GM21576 (cell line): ENCODE measurements at regions not wholly inside any gene's neighbourhood (a gene's known extent, or its start where the extent isn't known, plus 50 kb on each side); places are given as distances from the start of the nearest gene placed in this dataset.

ENCODE experiments used
- ATAC-seq: cut with Tn5 transposase; IDR thresholded peaks from one replicate; pipeline ENCODE4 v1.9.1; 2021; ENCODE audit warnings: mild to moderate bottlenecking, moderate library complexity; ENCODE audit not compliant: unreplicated experiment

DNA sequence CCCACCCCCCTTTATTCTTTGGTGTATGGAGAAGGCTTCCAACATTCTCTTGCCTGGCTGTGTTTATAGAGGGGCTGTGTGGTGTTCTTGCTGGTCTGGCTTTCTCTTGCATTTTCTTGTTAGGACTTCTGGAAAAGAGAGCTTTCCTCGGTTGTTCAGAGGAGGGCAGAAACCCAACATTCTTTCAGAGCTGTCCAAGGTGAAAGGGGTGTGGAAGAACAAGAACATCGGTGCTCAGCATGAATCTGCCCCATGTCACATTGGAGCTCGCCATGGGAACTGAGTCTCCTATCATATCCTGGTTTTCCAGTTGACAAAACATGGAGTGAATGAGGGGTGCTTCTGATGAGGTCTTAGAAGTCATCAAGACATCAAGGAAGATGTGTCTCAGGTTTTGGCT lies 281.8 kb downstream of the RNF144B start:
- no peak for ATAC-seq

DNA sequence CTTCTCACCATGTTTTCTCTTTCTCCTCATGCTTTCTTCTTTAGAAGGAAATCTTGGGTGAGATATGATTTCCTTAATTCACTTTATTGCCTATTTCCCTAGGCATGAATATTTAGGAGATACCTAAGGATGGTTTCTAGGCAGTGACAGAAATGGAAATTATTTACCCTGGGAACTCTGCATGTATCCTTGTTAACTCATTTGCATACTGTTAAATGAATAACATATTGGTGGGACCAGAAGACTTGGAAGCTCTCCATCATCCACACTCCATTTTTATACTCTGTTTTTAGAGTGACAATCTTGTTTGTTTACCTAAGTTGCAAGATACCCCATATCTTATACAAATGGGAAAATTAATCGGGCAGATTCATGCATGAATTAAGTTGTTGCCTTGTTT lies 285.7 kb downstream of the RNF144B start:
- no peak for ATAC-seq

DNA sequence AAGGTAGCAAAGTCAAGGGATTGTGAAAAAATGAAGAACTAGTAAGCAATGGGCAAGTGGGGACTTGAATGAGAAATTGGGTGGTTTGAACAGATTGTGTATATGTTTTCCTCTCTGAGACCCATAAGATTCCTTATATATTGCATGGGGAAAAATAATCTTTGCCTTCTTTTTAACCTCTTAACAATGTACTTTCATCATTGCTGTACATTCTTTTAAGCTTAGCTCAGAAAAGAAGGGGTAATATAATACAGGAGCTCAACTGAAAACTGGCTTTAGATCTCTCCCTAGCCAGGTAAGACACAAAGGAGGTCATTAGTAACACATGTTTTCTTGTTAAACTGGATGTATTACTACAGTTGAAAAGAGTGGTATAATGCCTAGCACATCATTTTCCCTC lies 287.2 kb downstream of the RNF144B start:
- ATAC-seq, result no peak

DNA sequence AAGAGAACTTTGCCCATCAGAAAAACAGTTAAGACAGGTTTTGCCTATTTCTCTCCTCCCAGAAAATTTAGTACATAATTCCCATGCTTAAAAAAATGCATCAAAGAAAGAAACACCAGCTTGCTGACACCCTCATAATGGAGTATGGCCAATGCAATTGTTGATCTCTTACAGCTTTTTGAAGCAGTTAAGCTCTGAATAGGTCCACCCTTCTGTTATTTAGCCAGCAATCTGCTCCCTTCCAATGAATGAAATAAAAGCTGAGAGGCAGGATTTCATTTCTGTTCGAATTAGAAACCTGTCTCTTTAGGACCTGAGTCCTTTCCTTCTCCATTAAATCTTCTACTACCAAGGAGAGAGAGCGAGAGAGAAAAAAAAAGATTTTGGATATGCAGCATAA lies 288.7 kb downstream of the RNF144B start:
- no peak for ATAC-seq

DNA sequence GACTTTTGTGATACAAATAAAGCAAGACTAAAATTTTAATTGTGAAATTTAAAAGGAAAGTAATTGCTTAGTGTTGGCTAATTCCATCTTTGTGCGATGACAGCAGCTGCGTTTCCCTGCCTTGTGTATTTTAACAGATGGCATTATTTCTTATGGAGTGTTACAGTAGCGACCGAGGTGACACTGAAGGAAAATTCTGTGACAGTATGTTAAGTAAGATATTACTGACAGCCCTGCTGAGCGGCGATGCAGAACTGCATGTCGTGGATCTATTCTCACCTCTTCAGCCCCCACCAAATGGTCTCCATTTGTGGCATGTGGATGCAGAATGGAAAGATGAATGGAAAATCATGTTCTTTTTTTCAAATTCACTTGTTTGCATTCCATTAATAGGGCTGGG lies 289.4 kb downstream of the RNF144B start:
- no peak for ATAC-seq

DNA sequence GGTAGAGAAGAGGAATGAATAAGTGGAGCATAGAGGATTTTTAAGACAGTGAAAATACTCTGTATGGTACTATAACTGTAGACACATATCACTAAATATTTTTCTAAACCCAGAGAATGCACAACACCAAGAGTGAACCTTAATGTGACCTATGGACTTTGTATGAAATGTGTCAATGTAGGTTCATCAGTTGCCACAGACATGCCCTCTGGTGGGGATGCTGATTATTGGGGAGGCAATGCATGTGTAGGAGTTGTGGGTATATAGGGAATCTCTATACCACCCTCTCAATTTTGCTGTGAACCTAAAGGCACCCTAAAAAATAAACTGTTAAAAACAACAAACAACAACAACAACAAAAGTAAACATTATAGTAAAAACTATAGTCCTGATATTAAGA lies 293.7 kb downstream of the RNF144B start:
- no peak for ATAC-seq

DNA sequence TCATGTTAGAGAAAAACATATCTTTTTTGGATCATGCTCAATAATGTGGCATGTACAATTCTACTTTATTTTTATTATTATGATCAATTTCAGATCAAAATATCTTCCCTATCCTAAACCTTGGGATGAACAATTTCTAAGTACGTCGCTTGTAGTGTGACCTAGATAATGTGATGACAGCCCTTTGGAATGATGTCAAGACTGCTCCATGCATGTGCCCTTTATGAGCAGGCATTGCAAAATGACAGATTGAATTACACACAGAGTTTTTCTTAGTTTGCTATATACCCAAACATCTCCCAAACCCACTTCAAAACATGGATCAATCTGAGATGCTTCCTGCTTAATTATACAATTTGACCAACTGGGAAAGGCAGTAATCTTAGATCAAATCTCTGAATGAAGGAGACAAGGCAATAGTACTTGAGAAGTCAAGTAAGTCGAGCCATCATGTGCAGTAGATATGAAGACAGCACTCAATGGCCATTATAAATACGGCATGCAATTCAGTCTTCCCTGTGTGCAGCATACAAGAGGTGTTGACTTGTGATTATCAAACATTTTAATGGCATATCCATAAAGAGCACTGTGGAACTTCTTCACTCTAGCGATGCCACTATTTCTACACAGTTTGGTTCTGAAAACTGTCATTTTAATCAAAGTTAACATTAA lies 294.8 kb downstream of the RNF144B start:
- no peak for ATAC-seq

DNA sequence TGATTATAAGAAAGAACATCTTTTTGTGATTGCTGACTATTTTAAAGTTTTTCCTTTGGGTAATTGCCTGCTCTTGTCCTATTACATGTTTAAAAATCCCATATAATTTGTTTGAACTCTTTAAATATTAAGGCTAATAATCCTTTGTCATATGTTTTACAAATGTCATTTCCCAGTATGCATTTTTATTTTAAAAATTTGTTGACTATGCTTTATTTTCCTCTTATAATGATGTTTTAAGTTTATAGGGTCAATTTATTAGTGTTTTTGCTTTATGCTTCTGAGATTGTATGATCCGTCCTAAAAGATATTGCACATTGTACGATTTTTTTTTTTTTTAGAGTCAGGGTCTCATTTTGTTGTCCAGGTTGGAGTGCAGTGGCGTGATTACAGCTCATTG lies 297.2 kb downstream of the RNF144B start:
- no peak for ATAC-seq

DNA sequence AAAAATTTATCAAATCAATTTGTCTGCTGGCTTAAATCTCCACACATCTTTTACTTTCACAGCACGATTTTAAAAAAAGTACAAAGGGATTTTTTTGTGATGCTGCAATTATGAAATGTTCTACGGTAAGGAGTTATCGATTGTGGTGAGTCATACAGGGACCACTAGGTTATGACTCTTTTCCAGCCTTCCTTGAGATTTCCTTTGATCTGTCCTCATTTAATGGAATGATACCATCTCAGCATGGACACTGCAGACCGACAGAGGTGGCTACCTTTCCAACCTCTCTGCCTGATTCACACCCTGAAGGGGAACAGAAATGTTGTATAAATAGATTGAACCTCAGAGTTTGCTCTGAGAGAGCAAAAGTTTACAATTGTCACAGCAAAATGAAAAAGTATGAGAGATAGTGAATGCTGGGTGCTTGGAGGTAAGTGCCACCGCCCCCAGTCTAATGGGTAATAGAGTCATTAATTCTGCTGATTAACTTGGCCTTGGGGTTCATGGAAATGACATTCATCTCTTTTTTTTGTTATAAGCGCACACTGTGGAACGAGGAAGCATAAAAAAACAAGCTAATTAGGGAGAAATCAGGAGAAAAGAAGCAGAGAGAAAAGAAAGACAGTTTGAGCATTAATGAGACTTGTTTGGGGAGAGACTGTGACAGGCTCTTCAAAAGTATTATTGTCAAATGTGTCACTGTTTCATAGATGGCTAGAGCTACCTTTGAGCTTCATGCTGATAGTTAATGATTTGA lies 306.0 kb downstream of the RNF144B start:
- no peak for ATAC-seq

DNA sequence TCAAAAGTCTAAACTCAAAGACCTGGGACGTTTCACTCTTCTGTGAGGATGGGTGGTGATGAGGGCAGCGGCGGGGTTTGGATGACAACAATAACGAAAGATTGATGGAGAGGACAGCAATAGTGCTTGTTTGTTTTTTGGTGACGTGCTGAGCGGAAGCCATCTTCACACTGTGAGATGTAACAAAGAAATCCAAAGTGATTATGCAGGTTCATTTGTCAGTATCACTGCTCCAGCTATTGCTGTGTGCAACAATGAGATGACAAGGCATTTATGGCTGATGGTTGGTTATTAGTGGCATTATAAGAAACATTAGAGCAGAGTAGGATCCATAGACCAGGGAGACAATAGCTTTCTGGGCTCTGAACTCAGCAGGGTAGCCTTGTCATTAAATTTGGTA lies 306.7 kb downstream of the RNF144B start:
- ATAC-seq, result no peak

DNA sequence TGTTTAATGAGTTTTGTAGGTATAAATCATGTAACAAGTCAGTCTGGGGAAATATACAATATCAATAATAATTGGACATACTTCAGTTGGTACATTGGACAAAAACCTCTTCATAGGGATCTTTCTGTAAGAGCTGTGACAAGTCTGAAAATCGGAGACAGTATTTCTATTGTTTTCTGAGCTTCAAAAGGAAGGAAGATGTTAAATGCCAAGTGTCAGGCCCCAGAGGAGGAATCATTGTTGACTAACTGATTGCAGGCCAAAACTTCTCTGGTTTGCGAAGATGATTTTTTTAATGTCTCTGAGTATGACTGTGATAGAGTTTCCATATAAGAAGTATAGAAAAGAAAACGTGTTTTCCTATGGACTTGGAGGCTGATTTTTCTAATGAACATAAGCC lies 316.4 kb downstream of the RNF144B start:
- ATAC-seq, result no peak

DNA sequence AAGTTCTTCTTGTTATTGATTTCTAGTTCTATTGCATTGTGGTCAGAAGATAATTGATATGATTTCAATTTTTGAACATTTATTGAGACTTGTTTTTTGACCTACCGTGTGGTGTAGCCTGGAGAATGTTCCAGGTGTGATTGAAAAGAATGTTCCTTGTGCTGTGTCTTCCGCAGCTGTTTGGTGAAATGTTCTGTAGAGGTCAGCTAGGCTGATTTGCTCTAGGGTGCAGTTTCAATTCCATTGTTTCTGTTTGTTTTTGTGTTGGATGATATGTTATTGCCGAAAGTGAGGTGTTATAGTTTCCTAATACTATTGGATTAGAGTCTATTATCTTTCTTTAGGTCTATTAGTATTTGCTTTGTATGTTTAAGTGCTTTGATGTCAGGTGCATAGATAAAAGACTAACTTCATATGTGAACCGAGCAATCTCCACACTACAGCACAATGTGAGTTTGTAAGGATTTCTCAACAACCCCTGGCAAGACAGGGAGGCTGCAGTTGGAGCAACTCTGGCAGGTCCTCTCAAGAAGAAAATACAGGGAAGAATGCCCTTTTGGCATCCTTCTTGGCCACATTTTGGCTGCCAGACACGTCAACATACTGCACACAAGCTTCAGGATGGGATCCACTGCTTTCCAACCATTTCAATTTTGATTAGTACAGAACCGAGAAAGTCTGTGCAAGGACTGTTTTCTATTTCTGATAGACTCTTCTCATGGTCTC lies 320.7 kb downstream of the RNF144B start:
- no peak for ATAC-seq

DNA sequence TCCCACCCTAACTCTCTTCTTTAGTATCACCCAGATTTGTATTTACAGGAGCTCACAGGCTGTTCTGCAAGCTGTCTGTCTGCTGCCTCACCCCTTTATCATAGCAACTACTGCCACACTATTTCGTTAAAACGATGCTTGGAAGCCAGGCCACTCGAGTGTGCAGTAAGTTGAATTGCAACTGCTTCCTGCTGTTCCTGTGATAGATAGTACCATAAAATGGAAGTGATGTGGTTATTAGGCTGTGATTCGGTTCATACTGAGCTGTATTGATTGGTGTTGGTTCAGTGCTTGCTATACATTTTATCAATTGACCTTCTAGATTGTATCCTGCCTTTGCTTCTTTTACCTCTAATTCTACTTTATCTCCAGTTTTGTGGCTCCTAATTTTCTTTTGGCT lies 325.4 kb downstream of the RNF144B start:
- no peak for ATAC-seq

DNA sequence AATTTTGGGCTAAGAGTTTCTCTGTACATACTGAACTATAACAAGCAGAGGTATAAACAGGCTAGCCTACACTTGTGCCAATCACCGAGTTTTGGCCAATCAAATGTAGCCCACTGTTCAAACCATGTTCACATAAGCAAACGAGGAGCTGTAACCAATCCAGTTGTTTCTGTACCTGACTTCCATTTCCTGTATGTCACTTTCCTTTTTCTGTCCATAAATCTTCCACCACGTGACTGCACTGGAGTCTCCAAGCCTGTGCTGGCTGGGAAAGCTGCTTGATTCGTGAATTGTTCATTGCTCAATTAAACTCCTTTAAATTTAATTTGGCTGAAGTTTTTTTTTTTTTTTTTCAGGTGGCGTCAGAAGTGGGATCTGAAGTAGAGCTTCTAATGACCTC lies 332.9 kb downstream of the RNF144B start:
- ATAC-seq, result no peak

DNA sequence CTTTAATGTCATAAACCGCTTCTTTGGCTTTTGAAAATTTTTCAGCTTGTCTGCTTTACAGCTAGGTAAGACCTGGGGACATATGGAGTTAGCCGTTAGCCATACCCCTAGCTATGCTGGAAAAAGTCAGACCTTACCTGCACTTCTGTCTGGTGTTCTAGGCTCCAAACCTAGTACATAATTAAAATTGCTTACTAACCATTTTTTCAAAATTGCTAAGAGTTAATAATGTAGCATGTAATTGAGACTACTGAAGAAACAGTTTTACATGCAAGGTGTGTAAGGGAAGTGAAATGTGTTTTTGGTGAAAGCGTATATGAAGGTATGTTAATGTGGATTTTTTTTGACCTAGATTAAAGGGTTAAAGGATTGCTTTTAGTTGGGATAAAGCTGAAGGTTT lies 336.9 kb downstream of the RNF144B start:
- ATAC-seq, result no peak

DNA sequence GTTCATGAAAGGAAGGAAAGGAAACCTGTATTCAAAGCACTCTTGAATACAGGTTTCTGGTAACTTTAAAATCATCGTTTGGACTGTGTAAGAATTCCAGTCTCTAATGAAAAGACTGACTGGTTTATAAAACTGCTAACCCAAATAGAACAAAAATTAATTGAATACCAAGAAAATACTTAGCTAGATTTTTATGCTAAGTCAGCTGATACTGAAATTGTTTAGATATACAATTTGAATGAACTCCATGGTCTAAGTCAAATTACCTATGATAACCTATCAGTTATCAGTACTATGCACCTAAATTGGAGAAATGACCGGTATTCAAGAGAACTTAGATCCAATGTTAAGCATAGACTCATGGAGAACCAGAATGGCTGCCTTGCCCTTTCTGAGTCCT lies 338.3 kb downstream of the RNF144B start:
- ATAC-seq, result no peak

DNA sequence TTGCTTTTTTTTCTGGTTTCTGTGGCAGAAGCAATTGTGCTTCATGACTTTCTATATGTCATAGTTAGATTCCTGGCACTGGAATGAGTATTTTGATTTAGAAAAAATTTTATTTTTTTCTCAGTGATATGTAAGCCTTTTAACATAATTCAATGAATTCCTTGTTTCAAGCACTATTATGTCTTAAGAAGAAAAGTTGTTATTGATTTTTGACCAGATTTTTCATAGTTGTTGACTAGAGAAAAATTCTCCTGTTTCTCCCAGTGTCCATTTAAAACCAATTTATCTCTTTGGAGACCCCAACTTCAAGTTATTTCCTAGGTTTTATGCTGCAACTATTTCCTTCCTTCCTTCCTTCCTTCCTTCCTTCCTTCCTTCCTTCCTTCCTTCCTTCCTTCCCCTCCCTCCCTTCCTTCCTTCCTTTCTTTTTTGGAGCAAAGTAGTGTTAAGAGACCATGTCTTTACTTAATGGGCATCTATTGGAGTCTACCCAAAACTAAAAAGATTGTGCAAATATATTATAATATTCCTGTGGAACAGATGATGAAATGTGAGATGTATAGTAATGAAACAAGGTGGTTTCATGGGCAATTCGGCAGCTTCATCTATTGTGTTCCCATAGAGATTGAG lies 346.9 kb downstream of the RNF144B start:
- ATAC-seq, result no peak

DNA sequence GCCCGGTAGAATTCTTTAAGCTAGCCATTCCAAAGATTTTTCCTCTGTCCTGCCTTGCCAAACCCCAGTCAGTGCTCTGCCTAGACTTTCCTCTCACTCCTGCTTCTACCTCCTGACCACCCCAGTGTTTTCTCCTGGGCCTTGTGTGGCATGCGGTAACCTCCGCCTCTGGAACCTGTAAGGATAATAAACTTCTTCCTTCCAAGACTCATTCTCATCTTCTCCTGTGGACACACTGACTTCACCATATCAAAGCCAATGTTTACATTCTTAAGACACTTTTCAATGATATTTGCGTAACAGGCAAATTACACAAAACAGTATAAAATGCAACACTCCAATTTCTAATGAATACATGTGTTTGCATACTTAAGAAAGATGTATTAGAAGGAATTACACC lies 354.6 kb downstream of the RNF144B start:
- no peak for ATAC-seq

DNA sequence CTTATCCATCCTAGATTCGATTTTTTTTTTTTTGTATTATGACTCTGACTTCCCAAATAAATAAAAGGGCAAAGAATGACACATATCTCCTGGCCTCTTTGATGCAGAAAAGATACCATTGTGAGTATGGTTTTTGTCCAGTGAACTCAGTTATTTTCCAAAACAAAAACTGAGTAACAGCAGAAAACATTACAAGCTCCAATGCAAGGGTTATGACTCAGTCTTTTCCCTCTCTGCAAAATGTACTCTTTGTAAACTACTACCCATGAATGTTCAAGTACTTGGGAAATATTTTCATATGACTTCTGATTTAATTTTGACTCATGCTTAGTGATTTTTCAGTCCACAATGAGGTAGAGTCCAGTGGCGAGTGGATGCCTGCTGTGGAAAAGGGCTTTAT lies 355.3 kb downstream of the RNF144B start:
- no peak for ATAC-seq

DNA sequence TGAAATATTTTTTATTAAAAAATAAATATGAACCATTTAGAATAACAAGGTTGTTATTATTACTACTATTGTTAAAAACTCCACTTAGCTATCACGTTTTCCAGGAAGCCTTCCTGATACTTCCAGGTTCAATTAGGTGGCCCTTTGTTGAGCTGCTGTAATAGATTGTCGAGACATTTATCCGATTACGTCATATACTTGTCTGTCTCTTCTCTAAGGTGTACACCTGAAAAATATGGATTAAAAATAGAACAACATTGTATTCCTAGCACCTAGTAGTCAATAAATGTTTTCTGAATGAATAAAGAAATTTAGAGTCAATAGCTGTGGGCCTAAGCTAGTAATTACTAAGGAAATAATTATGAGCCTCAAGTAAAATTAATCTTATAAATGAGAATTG lies 359.6 kb downstream of the RNF144B start:
- ATAC-seq, result no peak

DNA sequence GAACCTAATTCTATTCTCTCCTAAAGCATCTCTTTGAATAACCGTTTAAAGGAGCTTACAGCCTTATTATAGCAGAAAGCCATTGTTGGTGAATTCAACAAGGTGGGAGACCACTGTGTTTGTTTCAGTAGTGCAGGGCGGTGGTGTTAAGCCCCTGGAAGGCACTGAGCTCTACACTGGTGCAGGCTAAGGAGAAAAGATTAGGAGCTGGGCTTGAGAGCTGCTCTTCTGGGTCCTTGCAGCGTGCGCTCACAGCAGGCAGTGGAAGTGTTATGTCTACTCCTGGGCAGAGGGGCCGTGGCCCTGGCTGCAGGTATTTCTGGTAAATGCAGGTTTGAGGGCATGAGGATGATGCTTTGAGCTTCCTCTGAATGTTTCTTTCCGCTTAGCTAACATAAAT lies 361.2 kb downstream of the RNF144B start:
- no peak for ATAC-seq
